Fibroblast of lung (primary cell): ENCODE measurements at regions not wholly inside any gene's neighbourhood (a gene's known extent, or its start where the extent isn't known, plus 50 kb on each side); places are given as distances from the start of the nearest gene placed in this dataset.

ENCODE experiments used
- DNase-seq, 2 donors: peaks; one replicate each; pipeline versions ENCODE4 v3.0.0 to v3.0.0-alpha.2; 2010; ENCODE audit warnings: low read depth in 2 of 2
- H2AFZ ChIP-seq: 2 replicates; pipeline ENCODE4 v1.5.1; 2012; ENCODE audit warnings: low read length, control low read depth, inconsistent platforms
- H3K27ac ChIP-seq: 2 replicates; pipeline ENCODE4 v1.5.1; 2011; ENCODE audit warnings: low read length, control low read depth; ENCODE audit not compliant: insufficient read depth
- H3K27me3 ChIP-seq: 2 replicates; pipeline ENCODE4 v1.5.1; 2011; ENCODE audit warnings: mild to moderate bottlenecking, low read length; ENCODE audit not compliant: control insufficient read depth, insufficient read depth
- H3K36me3 ChIP-seq: 2 replicates; pipeline ENCODE4 v1.5.1; 2011; ENCODE audit warnings: low read length; ENCODE audit not compliant: control insufficient read depth, insufficient read depth
- H3K4me1 ChIP-seq: 2 replicates; pipeline ENCODE4 v1.5.1; 2011; ENCODE audit warnings: low read length; ENCODE audit not compliant: control insufficient read depth, insufficient read depth; ENCODE audit errors: extremely low read depth
- H3K4me2 ChIP-seq: 2 replicates; pipeline ENCODE4 v1.5.1; 2011; ENCODE audit warnings: low read length, control low read depth; ENCODE audit not compliant: insufficient read depth; ENCODE audit errors: extremely low read depth
- H3K4me3 ChIP-seq, 4 experiments: fragments of 200-600 bp in 1 of 4; sonication (generic) in 1 of 4; replicated peaks in 1 of 4; 2 replicates each; pipeline ENCODE4 v1.5.1; 2011 to 2016; ENCODE audit warnings: low read length in 4 of 4, low read depth in 3 of 4, mild to moderate bottlenecking in 3 of 4, control low read depth in 2 of 4, inconsistent platforms in 1 of 4, mixed read lengths in 1 of 4; ENCODE audit not compliant: insufficient read depth in 1 of 4; ENCODE audit errors: control extremely low read depth in 1 of 4
- H3K79me2 ChIP-seq: 2 replicates; pipeline ENCODE4 v1.5.1; 2012; ENCODE audit warnings: mild to moderate bottlenecking, low read length, inconsistent platforms; ENCODE audit not compliant: control insufficient read depth, insufficient read depth
- H3K9ac ChIP-seq: 2 replicates; pipeline ENCODE4 v1.5.1; 2011; ENCODE audit warnings: mild to moderate bottlenecking, low read length, control low read depth; ENCODE audit not compliant: insufficient read depth
- H3K9me3 ChIP-seq: 2 replicates; pipeline ENCODE4 v1.5.1; 2012; ENCODE audit warnings: low read depth, low read length; ENCODE audit not compliant: control insufficient read depth, insufficient read depth
- H4K20me1 ChIP-seq: 2 replicates; pipeline ENCODE4 v1.5.1; 2011; ENCODE audit warnings: low read length; ENCODE audit not compliant: control insufficient read depth, insufficient read depth; ENCODE audit errors: extremely low read depth
- EZH2 ChIP-seq: IDR thresholded peaks from 2 replicates; pipeline ENCODE4 v1.5.1; 2012; ENCODE audit warnings: low read length, control low read depth, mild to moderate bottlenecking; ENCODE audit errors: missing control alignments
- TF ChIP-seq, protein P1 (sequence below), 2 donors: IDR thresholded peaks in 1 of 2; conservative IDR thresholded peaks in 1 of 2; 1 replicate in 1 of 2; 2 replicates in 1 of 2; pipeline ENCODE4 v1.5.1; 2011 to 2012; ENCODE audit warnings: low read length in 2 of 2, control low read depth in 1 of 2, inconsistent platforms in 1 of 2, low read depth in 1 of 2, mild to moderate bottlenecking in 1 of 2

GRCh38 chr6:113121571-113121970, 735.6 kb upstream of the MARCKS start:
- H3K9ac ChIP-seq, result no peak overlapping the region
- H3K27ac ChIP-seq, result no peak overlapping the region
- no peak for DNase-seq

GRCh38 chr6:113122060-113122459, 735.1 kb upstream of the MARCKS start:
- no peaks in the 10 kb centered on the region for H4K20me1 ChIP-seq
- no peak overlapping the region for H3K4me3 ChIP-seq
- no peak overlapping the region for H3K9ac ChIP-seq

More at GRCh38 chr6:113121571-113121970, 735.6 kb upstream of the MARCKS start:
- H3K4me3 ChIP-seq, result no peak overlapping the region
- no peaks in the 10 kb centered on the region for H3K27me3 ChIP-seq
- TF ChIP-seq, protein P1, sequence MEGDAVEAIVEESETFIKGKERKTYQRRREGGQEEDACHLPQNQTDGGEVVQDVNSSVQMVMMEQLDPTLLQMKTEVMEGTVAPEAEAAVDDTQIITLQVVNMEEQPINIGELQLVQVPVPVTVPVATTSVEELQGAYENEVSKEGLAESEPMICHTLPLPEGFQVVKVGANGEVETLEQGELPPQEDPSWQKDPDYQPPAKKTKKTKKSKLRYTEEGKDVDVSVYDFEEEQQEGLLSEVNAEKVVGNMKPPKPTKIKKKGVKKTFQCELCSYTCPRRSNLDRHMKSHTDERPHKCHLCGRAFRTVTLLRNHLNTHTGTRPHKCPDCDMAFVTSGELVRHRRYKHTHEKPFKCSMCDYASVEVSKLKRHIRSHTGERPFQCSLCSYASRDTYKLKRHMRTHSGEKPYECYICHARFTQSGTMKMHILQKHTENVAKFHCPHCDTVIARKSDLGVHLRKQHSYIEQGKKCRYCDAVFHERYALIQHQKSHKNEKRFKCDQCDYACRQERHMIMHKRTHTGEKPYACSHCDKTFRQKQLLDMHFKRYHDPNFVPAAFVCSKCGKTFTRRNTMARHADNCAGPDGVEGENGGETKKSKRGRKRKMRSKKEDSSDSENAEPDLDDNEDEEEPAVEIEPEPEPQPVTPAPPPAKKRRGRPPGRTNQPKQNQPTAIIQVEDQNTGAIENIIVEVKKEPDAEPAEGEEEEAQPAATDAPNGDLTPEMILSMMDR (conservative IDR thresholded peaks at IDR 0.05 in 1 of 2, IDR thresholded peaks at IDR 0.05 in 1 of 2; ENCODE audit: low read depth in 1 of 2, low read length in 2 of 2), result no peak
- no peak for TF ChIP-seq EZH2
- H4K20me1 ChIP-seq, result no peaks in the 10 kb centered on the region
- no peaks in the 10 kb centered on the region for H3K36me3 ChIP-seq
- no peak overlapping the region for H2AFZ ChIP-seq
- no peak overlapping the region for H3K4me2 ChIP-seq
- H3K9me3 ChIP-seq, result no peaks in the 10 kb centered on the region
- peaks cover 8% of the 10 kb centered on the region for H3K4me1 ChIP-seq
- H3K79me2 ChIP-seq, result no peaks in the 10 kb centered on the region

DNA sequence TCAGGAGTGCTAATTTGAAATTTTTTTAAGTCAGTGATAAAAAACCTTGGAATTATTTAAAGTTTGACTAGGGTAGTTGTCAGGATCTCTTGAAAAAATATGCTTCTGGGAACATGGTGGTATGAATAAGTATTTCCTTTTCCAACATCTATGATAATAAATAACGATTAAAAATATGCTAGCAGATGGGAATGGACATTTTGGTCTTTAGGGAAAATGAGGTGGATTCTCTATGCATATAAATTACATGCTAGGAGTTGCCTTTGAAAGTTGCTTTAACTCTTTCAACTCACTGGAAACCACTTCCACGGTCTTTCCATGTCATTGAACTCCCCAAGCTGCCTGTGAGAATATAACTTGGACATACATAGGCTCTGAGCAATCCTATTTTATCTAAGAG, 731.5 kb upstream of the MARCKS start:
- H3K79me2 ChIP-seq, result no peaks in the 10 kb centered on the region
- H3K27me3 ChIP-seq, result no peaks in the 10 kb centered on the region
- H3K4me2 ChIP-seq, result no peak overlapping the region
- H3K4me1 ChIP-seq, result peaks cover 8% of the 10 kb centered on the region
- DNase-seq, result no peak
- H3K36me3 ChIP-seq, result no peaks in the 10 kb centered on the region
- H2AFZ ChIP-seq, result no peak overlapping the region
- TF ChIP-seq EZH2, result no peak
- TF ChIP-seq, protein P1 (conservative IDR thresholded peaks at IDR 0.05 in 1 of 2, IDR thresholded peaks at IDR 0.05 in 1 of 2; ENCODE audit: low read depth in 1 of 2, low read length in 2 of 2), result no peak
- no peak overlapping the region for H3K4me3 ChIP-seq
- no peaks in the 10 kb centered on the region for H3K9me3 ChIP-seq
- H4K20me1 ChIP-seq, result no peaks in the 10 kb centered on the region
- no peak overlapping the region for H3K9ac ChIP-seq
- no peak overlapping the region for H3K27ac ChIP-seq

More at GRCh38 chr6:113122060-113122459, 735.1 kb upstream of the MARCKS start:
- no peaks in the 10 kb centered on the region for H3K79me2 ChIP-seq
- TF ChIP-seq EZH2, result no peak
- TF ChIP-seq, protein P1 (conservative IDR thresholded peaks at IDR 0.05 in 1 of 2, IDR thresholded peaks at IDR 0.05 in 1 of 2; ENCODE audit: low read depth in 1 of 2, low read length in 2 of 2), result no peak
- no peaks in the 10 kb centered on the region for H3K9me3 ChIP-seq
- no peak overlapping the region for H2AFZ ChIP-seq
- H3K36me3 ChIP-seq, result no peaks in the 10 kb centered on the region
- peak overlapping the region; percentile 23 for H3K4me2 ChIP-seq
- DNase-seq, result peak; percentile 76 to 99
- H3K4me1 ChIP-seq, result peaks cover 8% of the 10 kb centered on the region
- no peak overlapping the region for H3K27ac ChIP-seq
- H3K27me3 ChIP-seq, result no peaks in the 10 kb centered on the region
